ENCODE measurements at regions not wholly inside any gene's neighbourhood (a gene's known extent, or its start where the extent isn't known, plus 50 kb on each side); places are given as distances from the start of the nearest gene placed in this dataset.
A peak's percentile ranks its signal among the peaks of the same experiment; 100 is the strongest.

DNA sequence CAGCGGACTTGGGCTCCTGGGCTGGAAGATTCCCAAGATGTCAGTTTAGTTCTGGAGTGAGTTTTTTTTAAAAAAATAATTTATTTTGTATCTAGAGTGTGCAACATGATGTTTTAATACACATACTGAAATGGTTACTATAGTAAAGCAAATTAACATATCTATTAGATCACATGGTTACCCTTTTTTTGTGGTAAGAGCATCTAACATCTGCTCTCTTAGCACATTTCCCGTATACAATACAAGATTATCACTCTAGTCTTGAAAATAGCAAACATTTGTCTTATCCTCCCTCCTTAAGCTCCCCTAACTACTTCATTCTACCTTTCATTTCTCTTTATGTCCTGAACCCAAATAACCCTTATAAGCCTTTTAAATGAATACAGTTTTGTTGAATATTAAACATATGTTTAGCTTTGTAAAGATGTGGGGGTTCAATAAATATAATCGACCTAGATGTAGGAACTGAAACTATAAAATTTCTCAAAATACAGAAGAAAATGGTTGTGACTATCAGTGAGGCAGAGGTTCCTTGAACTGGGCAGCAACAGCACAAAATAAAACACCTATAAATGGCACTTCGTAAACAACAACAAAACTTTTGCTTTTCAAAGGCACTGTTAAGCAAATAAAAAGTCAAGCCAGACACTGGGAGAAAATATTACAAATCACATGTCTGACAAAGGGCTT, 466.6 kb downstream of the FGF9 start:
- H2AFZ ChIP-seq (ENCODE audit: low read length) = no peak overlapping the region
- no peak for TF ChIP-seq EZH2 (IDR thresholded peaks at IDR 0.05; ENCODE audit: low read length, missing control alignments)
- TF ChIP-seq, protein P1, sequence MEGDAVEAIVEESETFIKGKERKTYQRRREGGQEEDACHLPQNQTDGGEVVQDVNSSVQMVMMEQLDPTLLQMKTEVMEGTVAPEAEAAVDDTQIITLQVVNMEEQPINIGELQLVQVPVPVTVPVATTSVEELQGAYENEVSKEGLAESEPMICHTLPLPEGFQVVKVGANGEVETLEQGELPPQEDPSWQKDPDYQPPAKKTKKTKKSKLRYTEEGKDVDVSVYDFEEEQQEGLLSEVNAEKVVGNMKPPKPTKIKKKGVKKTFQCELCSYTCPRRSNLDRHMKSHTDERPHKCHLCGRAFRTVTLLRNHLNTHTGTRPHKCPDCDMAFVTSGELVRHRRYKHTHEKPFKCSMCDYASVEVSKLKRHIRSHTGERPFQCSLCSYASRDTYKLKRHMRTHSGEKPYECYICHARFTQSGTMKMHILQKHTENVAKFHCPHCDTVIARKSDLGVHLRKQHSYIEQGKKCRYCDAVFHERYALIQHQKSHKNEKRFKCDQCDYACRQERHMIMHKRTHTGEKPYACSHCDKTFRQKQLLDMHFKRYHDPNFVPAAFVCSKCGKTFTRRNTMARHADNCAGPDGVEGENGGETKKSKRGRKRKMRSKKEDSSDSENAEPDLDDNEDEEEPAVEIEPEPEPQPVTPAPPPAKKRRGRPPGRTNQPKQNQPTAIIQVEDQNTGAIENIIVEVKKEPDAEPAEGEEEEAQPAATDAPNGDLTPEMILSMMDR (conservative IDR thresholded peaks at IDR 0.05 in 1 of 2, IDR thresholded peaks at IDR 0.05 in 1 of 2; ENCODE audit: low read depth in 1 of 2, low read length in 2 of 2) = no peak
- no peak overlapping the region for H3K4me2 ChIP-seq (ENCODE audit: extremely low read depth, insufficient read depth, low read length)
- H3K4me3 ChIP-seq (replicated peaks in 1 of 4; ENCODE audit: control extremely low read depth in 1 of 4, insufficient read depth in 1 of 4, low read depth in 3 of 4, low read length in 4 of 4) = no peak overlapping the region
- no peaks in the 10 kb centered on the region for H3K4me1 ChIP-seq (ENCODE audit: control insufficient read depth, extremely low read depth, insufficient read depth, low read length)
- no peaks in the 10 kb centered on the region for H3K27me3 ChIP-seq (ENCODE audit: control insufficient read depth, insufficient read depth, low read length)
- H3K27ac ChIP-seq (ENCODE audit: insufficient read depth, low read length) = no peak overlapping the region
- no peak for DNase-seq (ENCODE audit: low read depth in 2 of 2)
- H3K9me3 ChIP-seq (ENCODE audit: control insufficient read depth, insufficient read depth, low read depth, low read length) = no peaks in the 10 kb centered on the region
- H4K20me1 ChIP-seq (ENCODE audit: control insufficient read depth, extremely low read depth, insufficient read depth, low read length) = no peaks in the 10 kb centered on the region
- H3K36me3 ChIP-seq (ENCODE audit: control insufficient read depth, insufficient read depth, low read length) = no peaks in the 10 kb centered on the region
- no peaks in the 10 kb centered on the region for H3K79me2 ChIP-seq (ENCODE audit: control insufficient read depth, insufficient read depth, low read length)
- no peak overlapping the region for H3K9ac ChIP-seq (ENCODE audit: insufficient read depth, low read length)

DNA sequence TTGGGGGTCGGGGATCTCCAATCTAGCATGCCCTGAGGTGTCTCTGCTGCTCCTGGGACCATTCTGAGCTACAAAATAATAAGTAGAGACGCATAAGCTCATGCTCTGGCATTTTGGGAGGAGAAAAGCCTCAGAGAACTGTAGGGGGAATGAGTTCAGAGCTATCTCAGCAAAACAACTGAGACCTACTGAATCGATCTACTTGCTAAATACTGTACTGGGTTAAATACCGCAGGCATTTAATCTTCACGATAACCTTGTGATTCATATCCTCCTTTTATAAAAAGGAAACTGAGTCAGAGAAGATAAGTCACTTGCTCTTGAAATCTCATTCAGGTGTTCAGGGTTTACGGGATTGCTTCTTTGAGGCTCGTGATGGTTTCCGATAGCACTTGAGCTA, 468.1 kb downstream of the FGF9 start:
- no peak for TF ChIP-seq EZH2 (IDR thresholded peaks at IDR 0.05; ENCODE audit: low read length, missing control alignments)
- TF ChIP-seq, protein P1 (conservative IDR thresholded peaks at IDR 0.05 in 1 of 2, IDR thresholded peaks at IDR 0.05 in 1 of 2; ENCODE audit: low read depth in 1 of 2, low read length in 2 of 2) = no peak

DNA sequence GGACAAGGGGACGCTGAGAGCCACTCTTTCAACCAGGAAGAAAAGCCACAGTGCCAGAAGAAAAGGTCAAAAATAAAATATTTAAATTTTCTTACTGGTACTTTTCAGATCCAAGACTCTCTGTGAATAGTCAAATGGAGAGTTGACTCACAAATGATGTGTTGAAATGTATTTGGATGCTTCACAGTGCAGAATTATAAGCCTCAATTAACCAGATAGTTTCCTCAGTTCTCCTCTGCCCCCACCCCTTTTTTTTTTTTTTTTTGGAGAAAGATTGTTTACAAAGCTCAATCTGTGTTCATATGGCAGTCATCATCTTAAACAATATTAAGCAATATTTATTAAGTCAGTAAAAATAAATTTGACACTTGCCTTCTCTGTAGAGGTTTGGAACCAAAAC, 470.8 kb downstream of the FGF9 start:
- H3K4me1 ChIP-seq (ENCODE audit: control insufficient read depth, extremely low read depth, insufficient read depth, low read length) = no peaks in the 10 kb centered on the region
- H3K79me2 ChIP-seq (ENCODE audit: control insufficient read depth, insufficient read depth, low read length) = no peaks in the 10 kb centered on the region
- no peak overlapping the region for H2AFZ ChIP-seq (ENCODE audit: low read length)
- no peak overlapping the region for H3K4me2 ChIP-seq (ENCODE audit: extremely low read depth, insufficient read depth, low read length)
- DNase-seq (ENCODE audit: low read depth in 2 of 2) = peak in 1 of 2 donors; percentile 20
- no peaks in the 10 kb centered on the region for H3K36me3 ChIP-seq (ENCODE audit: control insufficient read depth, insufficient read depth, low read length)
- no peak overlapping the region for H3K27ac ChIP-seq (ENCODE audit: insufficient read depth, low read length)
- no peaks in the 10 kb centered on the region for H4K20me1 ChIP-seq (ENCODE audit: control insufficient read depth, extremely low read depth, insufficient read depth, low read length)
- no peaks in the 10 kb centered on the region for H3K27me3 ChIP-seq (ENCODE audit: control insufficient read depth, insufficient read depth, low read length)
- H3K9ac ChIP-seq (ENCODE audit: insufficient read depth, low read length) = no peak overlapping the region
- H3K9me3 ChIP-seq (ENCODE audit: control insufficient read depth, insufficient read depth, low read depth, low read length) = no peaks in the 10 kb centered on the region
- TF ChIP-seq, protein P1 (conservative IDR thresholded peaks at IDR 0.05 in 1 of 2, IDR thresholded peaks at IDR 0.05 in 1 of 2; ENCODE audit: low read depth in 1 of 2, low read length in 2 of 2) = no peak
- TF ChIP-seq EZH2 (IDR thresholded peaks at IDR 0.05; ENCODE audit: low read length, missing control alignments) = no peak
- H3K4me3 ChIP-seq (replicated peaks in 1 of 4; ENCODE audit: control extremely low read depth in 1 of 4, insufficient read depth in 1 of 4, low read depth in 3 of 4, low read length in 4 of 4) = no peak overlapping the region

More for the DNA sequence above, 468.1 kb downstream of the FGF9 start:
- Histone ChIP-seq H3K4me1 (ENCODE audit: control insufficient read depth, extremely low read depth, insufficient read depth, low read length) (no peaks in the 10 kb centered on the region), H4K20me1 (ENCODE audit: control insufficient read depth, extremely low read depth, insufficient read depth, low read length) (no peaks in the 10 kb centered on the region), H3K9ac (ENCODE audit: insufficient read depth, low read length) (no peak overlapping the region), H2AFZ (ENCODE audit: low read length) (no peak overlapping the region), H3K9me3 (ENCODE audit: control insufficient read depth, insufficient read depth, low read depth, low read length) (no peaks in the 10 kb centered on the region), H3K36me3 (ENCODE audit: control insufficient read depth, insufficient read depth, low read length) (no peaks in the 10 kb centered on the region), H3K27ac (ENCODE audit: insufficient read depth, low read length) (no peak overlapping the region), H3K27me3 (ENCODE audit: control insufficient read depth, insufficient read depth, low read length) (no peaks in the 10 kb centered on the region), H3K79me2 (ENCODE audit: control insufficient read depth, insufficient read depth, low read length) (no peaks in the 10 kb centered on the region), H3K4me2 (ENCODE audit: extremely low read depth, insufficient read depth, low read length) (no peak overlapping the region), H3K4me3 (replicated peaks in 1 of 4; ENCODE audit: control extremely low read depth in 1 of 4, insufficient read depth in 1 of 4, low read depth in 3 of 4, low read length in 4 of 4) (no peak overlapping the region)
- no peak for DNase-seq (ENCODE audit: low read depth in 2 of 2)
